HTR-8/SVneo (cell line): ENCODE measurements at regions not wholly inside any gene's neighbourhood (a gene's known extent, or its start where the extent isn't known, plus 50 kb on each side); places are given as distances from the start of the nearest gene placed in this dataset.
"Not testable (repeated sequence)": the region's sequence is repeated elsewhere in the genome, so short reads cannot be mapped to it uniquely, and the experiment has no call there.

Source experiments
- DNase-seq: peaks from one replicate; pipeline ENCODE4 v3.0.0; 2011; ENCODE audit warnings: low spot score, mixed read lengths; ENCODE audit not compliant: insufficient read length
- FAIRE-seq: peaks from 2 replicates; lab custom pipeline; 2011; peaks lifted over from hg19 to GRCh38; lab: Jason Lieb, UNC

DNA sequence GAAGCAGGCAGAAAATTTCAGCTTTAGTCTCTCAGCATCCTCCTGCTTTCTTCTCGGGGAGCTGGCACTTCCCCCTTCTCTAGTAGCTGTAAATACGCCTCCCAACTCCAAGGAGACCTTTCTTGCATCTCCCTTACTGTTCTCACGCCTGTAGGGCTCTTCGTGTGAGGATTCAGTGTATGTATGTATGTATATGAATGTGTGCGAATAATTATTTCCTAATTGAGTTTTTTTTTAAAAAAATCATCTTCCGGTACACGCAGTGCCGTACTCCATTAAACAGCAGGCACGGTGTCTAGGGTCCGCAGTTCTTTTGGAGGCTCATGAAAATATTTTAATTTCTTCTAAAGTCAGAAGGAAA is 85.4 kb downstream of the HFE start:
- FAIRE-seq (no peak), DNase-seq (no peak)

DNA sequence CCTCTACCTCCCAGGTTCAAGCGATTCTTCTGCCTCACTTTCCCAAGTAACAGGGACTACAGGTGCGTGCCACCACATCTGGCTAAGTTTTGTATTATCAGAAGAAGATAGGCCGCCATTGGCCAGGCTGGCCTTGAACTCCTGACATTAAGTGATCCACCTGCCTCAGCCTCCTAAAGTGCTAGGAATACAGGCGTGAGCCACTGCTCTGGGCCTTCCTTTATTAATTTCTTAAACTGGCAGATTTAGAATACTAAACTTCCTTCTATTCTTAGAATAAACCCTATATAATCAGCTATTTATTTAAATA is 86.6 kb downstream of the HFE start:
- FAIRE-seq (no peak), DNase-seq (no peak)

DNA sequence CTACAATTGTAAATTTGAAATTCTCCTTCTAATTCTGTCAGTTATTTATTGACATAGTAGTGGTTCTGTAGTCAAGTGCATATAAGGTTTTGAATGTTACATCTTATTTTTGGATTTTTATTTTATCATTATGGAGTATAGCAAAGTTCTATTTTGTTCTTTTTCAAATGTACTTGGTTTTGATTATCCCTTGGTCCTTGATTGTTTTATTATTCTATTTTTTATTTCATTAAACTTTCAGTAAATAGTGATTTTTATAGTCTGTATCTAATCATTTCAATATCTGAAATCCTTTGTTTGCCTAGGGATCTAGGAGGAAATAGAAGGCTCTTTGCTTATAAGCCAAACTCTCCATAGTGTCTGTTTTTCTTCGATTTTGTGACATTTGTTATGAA is 87.8 kb downstream of the HFE start:
- FAIRE-seq (no peak), DNase-seq (no peak)

DNA sequence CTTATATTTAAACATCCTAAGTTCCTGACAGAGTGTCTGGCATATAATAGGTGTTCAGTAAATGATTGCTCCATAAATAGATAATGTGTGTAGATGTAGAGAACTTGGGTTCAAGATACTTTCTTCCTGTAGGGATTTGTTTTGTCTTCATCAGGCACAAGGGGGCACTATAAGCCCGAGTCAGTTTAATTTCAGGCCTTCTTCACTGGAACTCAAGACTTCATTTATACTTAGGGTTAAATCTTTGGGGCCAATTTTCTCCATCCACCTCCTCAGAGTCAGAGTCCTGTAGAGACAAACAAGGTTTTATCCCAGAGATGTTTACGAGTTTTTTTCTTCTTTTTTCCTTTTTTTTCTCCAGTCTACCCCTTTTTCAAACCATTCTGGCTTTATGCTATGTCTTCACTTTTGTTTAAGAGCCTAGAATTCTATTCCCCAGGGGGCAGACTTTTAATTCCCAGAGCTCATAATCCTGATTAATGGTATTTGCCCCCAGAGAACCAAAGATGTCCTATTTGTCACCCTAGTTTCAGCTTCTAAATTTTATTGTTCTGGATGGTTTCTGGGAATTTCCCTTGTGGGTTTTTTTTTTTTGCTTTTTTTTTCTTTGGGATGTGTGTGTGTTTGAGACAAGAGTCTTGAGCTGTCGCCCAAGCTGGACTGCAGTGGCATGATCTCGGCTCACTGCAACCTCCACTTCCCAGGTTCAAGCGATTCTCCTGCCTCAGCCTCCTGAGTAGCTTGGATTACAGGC is 88.4 kb downstream of the HFE start:
- FAIRE-seq = no peak

DNA sequence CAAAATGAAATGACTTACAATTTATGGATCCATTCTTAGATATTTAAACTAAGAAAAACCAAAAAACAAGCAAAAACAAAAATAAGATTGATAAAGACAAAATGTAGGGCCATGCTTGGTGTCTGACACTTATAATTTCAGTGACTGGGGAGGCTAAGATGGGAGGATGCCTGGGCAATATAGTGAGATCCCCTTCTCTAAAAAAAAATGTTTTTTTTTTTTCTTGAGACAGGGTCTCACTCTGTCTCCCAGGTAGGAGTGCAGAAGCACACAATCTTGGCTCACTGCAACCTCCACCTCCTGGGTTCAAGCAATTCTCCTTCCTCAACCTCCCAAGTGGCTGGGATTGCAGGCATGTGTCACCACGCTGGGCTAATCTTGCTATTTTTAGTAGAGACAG is 92.4 kb downstream of the HFE start:
- FAIRE-seq (no peak), DNase-seq (no peak)

More for the DNA sequence above, 88.4 kb downstream of the HFE start:
- DNase-seq = peak; percentile 40

DNA sequence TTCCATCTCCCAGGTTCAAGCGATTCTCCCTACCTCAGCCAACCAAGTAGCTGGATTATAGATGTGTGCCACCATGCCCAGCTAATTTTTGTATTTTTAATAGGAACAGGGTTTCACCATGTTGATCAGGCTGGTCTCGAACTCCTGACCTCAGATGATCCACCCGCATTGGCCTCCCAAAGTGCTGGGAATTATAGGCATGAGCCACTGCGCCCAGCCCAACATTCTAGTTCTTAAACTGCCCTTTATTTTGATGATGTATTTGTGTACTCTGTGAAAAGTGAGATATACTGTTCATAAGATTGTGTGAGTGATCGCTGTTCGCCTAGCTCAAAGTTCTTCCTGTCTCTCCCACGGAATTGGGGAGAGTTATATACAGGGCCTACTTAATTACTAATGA is 93.1 kb downstream of the HFE start:
- DNase-seq (no peak), FAIRE-seq (no peak)

DNA sequence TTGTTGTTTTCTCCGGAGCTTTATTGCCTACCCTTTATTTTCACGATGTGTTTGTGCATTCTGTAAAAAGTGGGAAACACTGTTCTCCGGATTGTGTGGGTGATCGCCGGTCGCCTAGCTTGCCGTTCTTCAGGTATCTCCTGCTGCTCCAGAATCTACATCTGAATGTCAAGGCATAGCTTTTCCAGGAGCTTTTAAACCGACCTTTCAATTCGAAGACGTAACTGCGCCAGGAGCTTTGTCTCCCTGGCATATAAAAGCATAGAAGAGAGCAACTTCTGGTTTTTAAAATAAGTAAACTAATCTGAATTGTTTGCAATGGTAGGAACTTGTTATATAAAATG is 96.0 kb downstream of the HFE start:
- DNase-seq (no peak), FAIRE-seq (no peak)

- FAIRE-seq (no peak), DNase-seq (no peak)
Measured at GRCh38 chr6:26183581-26184366, 96.5 kb downstream of the HFE start.

GRCh38 chr6:26184367-26184891 is 97.2 kb downstream of the HFE start:
- DNase-seq = no peak
- no peak for FAIRE-seq

GRCh38 chr6:26185004-26185403 is 97.8 kb downstream of the HFE start:
- no peak for FAIRE-seq
- DNase-seq = no peak

DNA sequence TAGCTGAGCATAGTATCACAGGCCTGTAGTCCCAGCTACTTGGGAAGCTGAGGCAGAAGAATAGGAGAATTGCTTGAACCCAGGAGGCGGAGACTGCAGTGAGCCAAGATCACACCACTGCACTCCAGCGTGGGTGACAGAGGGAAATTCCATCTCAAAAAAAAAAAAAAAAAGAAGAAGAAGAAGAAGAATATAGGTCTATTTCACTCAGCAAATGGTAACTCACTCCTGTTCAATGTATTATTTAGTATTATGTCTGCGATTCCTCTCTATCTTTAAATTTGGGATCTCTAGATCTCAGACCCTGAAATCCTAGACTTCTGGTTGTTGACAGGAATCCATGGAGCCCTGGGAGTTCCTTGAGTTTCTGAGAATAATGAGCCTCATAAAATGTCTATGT is 98.6 kb downstream of the HFE start:
- DNase-seq (no peak), FAIRE-seq (no peak)

- no peak for FAIRE-seq
Measured at GRCh38 chr6:26186652-26187051, 99.4 kb downstream of the HFE start.

GRCh38 chr6:26187292-26187691 is 100.1 kb downstream of the HFE start:
- DNase-seq = no peak
- no peak for FAIRE-seq

More at GRCh38 chr6:26186652-26187051, 99.4 kb downstream of the HFE start:
- no peak for DNase-seq

DNA sequence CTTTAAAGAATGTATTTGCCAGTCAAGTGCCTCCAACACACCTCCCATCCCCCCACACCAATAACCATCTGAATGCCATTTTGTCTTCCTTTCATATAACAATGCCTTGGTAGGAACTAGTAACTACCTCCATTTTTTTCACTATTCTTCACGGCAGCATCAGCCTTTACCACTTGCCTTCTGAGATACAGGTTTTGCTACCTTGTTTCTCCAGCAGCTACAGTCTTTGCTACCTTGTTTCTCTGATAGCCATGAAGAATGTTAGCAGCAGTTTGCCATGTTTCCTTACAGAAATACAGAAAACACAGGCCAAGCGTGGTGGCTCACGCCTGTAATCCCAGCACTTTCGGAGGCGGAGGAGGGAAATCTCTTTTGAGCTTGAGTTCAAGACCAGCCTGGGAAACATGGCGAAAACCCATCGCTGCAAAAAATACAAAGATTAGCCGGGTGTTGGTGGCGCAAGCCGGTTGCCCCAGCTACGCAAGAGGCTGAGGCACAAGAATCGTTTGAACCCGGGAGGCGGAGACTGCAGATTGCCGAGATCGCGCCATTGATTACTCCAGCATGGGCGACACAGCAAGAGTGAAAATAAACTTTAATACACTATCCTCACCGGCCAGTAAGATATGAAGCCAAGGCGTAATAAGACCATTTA is 100.9 kb downstream of the HFE start:
- FAIRE-seq = no peak
- no peak for DNase-seq

DNA sequence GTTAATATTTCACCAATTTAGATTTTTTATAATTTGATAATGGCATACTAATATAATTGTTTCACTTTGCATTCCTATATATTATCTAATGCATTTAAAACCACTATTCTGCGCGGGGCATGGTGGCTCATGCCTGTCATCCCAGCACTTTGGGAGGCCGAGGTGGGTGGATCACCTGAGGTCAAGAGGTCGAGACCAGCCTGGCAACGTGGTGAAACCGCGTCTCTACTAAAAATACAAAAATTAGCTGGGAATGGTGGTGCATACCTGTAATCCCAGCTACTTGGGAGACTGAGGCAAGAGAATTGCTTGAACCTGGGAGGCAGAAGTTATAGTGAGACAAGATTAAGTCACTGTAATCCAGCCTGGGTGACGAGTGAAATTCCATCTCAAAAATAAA is 104.3 kb downstream of the HFE start:
- DNase-seq, FAIRE-seq: not testable (repeated sequence)

DNA sequence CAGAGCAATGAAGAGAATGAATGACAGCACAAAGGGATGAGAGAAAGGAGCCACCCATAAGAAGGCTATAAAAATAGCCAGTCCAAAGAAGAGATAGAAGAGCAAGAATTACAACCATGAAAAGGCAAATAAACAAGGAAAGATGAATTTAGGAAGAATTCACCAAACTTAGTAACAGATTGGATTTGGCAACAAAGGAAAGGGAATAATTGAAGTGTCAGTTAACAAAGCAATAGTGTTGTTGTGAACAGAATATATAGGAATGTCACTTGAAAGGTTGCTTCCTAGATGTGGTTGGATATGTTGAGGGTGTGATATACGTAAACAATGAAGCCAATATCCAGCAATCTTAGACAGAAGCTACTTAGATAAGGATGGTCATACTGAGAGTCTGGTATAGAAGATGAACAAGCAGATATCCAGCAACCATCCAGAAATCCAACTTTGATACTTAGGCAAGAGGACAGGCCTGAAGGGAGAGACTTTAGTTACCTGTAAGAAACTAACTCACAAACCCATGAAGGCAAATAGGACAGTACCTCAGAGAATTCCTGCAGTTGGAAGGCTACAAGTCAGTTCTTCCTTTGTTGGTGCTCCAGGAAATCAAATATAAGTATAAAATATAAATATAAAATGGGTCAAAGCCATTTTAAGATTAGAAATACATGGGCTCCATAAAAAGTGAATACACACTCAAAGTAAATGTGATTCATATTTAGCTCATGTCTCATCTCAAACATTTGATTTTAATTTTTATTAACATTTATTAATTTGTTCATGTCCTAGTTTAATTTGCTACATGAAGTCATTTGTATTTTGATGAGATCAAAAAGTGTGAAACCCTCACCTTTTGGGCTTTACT is 106.5 kb downstream of the HFE start:
- FAIRE-seq (no peak), DNase-seq (no peak)

DNA sequence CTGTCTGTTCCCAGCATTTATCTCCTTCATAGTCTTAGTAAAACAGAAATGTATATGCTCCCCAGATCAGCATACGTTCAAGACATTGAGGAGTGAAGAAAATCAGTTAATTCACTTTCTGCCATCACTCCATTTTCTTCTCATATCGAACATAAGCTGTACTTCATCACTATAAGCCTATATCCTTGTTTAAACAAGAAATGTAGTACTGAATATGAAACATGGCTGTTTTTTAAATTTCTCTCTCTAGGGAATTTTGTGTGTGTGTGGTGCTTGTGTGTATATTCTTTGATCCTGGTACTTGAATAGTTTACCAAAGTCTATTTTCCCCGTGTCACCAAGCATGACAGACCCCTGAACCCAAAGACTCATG is 107.1 kb downstream of the HFE start:
- DNase-seq = no peak
- no peak for FAIRE-seq

- DNase-seq = no peak
Measured at GRCh38 chr6:26194816-26195375, 107.7 kb downstream of the HFE start.

DNA sequence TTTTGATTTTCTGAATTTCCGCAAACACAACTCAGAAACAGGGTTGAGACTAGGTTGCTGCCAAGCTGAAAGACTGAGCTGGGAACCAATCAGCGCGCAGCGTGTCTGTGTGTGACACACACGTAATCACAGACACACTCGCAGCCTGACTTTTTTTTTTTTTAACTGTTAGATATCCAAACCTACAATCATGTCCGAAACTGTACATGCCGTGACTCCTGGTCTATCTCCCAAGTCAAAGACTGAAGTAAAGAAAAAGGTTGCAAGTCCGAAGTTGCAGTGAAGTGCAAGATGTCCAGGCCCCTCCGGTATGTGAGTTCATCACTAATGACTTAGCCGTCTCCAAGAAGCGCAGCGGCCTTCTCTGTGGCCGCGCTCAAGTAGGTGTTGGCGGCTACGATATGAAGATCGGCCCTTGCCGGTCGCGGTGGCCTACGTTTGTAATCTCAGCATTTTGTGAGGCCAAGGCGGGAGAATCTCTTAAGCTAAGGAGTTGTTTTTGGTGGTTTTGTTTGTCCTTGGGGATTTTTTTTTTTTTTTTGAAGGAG is 108.2 kb downstream of the HFE start:
- FAIRE-seq (no peak), DNase-seq (peak; percentile 76)

More at GRCh38 chr6:26194816-26195375, 107.7 kb downstream of the HFE start:
- no peak for FAIRE-seq
